MM.1S (cell line): ENCODE measurements at regions not wholly inside any gene's neighbourhood (a gene's known extent, or its start where the extent isn't known, plus 50 kb on each side); places are given as distances from the start of the nearest gene placed in this dataset.

Experiments
- EZH2 ChIP-seq: fragments of 300-600 bp; sonication (generic); optimal IDR thresholded peaks from 2 replicates; pipeline ENCODE3; 2017; ENCODE audit warnings: low read depth, mild to moderate bottlenecking, antibody characterized with exemption, low read length, mixed read lengths
- EZH2phosphoT487 ChIP-seq: fragments of 300-600 bp; sonication (generic); IDR thresholded peaks from 2 replicates; pipeline ENCODE4 v1.6.1; 2018; ENCODE audit warnings: antibody characterized with exemption, low read length
- TF ChIP-seq, protein P1 (sequence below): fragments of 300-600 bp; sonication (generic); IDR thresholded peaks from 2 replicates; pipeline ENCODE4 v1.5.1; 2016; ENCODE audit warnings: antibody characterized with exemption, low read length, mixed read lengths

DNA sequence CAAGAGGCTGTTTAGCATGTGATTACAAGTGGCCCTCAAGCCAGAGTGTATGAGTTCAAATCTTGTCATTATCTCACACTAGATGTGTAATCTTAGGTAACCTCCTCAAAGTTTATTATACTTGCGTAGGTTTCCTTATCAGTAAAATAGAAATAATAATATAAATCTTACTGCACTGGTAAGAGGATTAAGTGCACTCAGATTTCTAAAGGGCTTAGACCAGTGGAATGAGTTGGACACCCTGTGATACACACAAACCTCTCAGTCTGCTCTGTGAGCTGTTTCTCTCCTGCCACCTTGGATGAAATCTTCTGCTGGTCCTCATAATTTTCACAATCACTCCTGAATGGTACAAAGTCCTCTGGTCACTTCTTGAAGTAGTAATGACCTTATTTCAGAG lies 145.4 kb upstream of the ZNF516 start:
- TF ChIP-seq, protein P1, sequence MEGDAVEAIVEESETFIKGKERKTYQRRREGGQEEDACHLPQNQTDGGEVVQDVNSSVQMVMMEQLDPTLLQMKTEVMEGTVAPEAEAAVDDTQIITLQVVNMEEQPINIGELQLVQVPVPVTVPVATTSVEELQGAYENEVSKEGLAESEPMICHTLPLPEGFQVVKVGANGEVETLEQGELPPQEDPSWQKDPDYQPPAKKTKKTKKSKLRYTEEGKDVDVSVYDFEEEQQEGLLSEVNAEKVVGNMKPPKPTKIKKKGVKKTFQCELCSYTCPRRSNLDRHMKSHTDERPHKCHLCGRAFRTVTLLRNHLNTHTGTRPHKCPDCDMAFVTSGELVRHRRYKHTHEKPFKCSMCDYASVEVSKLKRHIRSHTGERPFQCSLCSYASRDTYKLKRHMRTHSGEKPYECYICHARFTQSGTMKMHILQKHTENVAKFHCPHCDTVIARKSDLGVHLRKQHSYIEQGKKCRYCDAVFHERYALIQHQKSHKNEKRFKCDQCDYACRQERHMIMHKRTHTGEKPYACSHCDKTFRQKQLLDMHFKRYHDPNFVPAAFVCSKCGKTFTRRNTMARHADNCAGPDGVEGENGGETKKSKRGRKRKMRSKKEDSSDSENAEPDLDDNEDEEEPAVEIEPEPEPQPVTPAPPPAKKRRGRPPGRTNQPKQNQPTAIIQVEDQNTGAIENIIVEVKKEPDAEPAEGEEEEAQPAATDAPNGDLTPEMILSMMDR = no peak
- TF ChIP-seq EZH2 (no peak), EZH2phosphoT487 (no peak)
